ENCODE measurements at regions not wholly inside any gene's neighbourhood (a gene's known extent, or its start where the extent isn't known, plus 50 kb on each side); places are given as distances from the start of the nearest gene placed in this dataset.

- DNase-seq: no peak
Measured at GRCh38 chr2:24439971-24440340, 51.1 kb upstream of the NCOA1 start.

GRCh38 chr2:24439280-24439970 lies 51.6 kb upstream of the NCOA1 start:
- DNase-seq: no peak

More at GRCh38 chr2:24439971-24440340, 51.1 kb upstream of the NCOA1 start:
- TF ChIP-seq POLR2A (IDR thresholded peaks at IDR 0.05; ENCODE audit: low read length) (no peak), GATA1 (IDR thresholded peaks at IDR 0.05; ENCODE audit: low read depth, low read length) (no peak)

GRCh38 chr2:24438106-24438505 lies 52.9 kb upstream of the NCOA1 start:
- peak in 1 of 2 experiments; percentile 17 for DNase-seq
- no peak for TF ChIP-seq GATA1 (IDR thresholded peaks at IDR 0.05; ENCODE audit: low read depth, low read length)
- no peak for TF ChIP-seq POLR2A (IDR thresholded peaks at IDR 0.05; ENCODE audit: low read length)

More at GRCh38 chr2:24439280-24439970, 51.6 kb upstream of the NCOA1 start:
- no peak for TF ChIP-seq POLR2A (IDR thresholded peaks at IDR 0.05; ENCODE audit: low read length)
- TF ChIP-seq GATA1 (IDR thresholded peaks at IDR 0.05; ENCODE audit: low read depth, low read length): no peak

GRCh38 chr2:24435391-24436316 lies 55.4 kb upstream of the NCOA1 start:
- DNase-seq: no peak
- no peak for TF ChIP-seq POLR2A (IDR thresholded peaks at IDR 0.05; ENCODE audit: low read length)
- no peak for TF ChIP-seq GATA1 (IDR thresholded peaks at IDR 0.05; ENCODE audit: low read depth, low read length)

- TF ChIP-seq GATA1 (IDR thresholded peaks at IDR 0.05; ENCODE audit: low read depth, low read length) (no peak), POLR2A (IDR thresholded peaks at IDR 0.05; ENCODE audit: low read length) (no peak)
- DNase-seq: no peak
Measured at GRCh38 chr2:24434541-24434940, 56.5 kb upstream of the NCOA1 start.

- DNase-seq: no peak
- TF ChIP-seq POLR2A (IDR thresholded peaks at IDR 0.05; ENCODE audit: low read length) (no peak), GATA1 (IDR thresholded peaks at IDR 0.05; ENCODE audit: low read depth, low read length) (no peak)
Measured at GRCh38 chr2:24432735-24433134, 58.3 kb upstream of the NCOA1 start.

GRCh38 chr2:24432121-24432520 lies 58.9 kb upstream of the NCOA1 start:
- DNase-seq: no peak
- TF ChIP-seq GATA1 (IDR thresholded peaks at IDR 0.05; ENCODE audit: low read depth, low read length): no peak
- TF ChIP-seq POLR2A (IDR thresholded peaks at IDR 0.05; ENCODE audit: low read length): no peak

- no peak for TF ChIP-seq GATA1 (IDR thresholded peaks at IDR 0.05; ENCODE audit: low read depth, low read length)
- TF ChIP-seq POLR2A (IDR thresholded peaks at IDR 0.05; ENCODE audit: low read length): no peak
- no peak for DNase-seq
Measured at GRCh38 chr2:24429197-24430074, 61.6 kb upstream of the NCOA1 start.

- no peak for TF ChIP-seq POLR2A (IDR thresholded peaks at IDR 0.05; ENCODE audit: low read length)
- no peak for TF ChIP-seq GATA1 (IDR thresholded peaks at IDR 0.05; ENCODE audit: low read depth, low read length)
Measured at GRCh38 chr2:24424387-24424786, 64.1 kb upstream of the ITSN2 start.

GRCh38 chr2:24423095-24423494 lies 62.8 kb upstream of the ITSN2 start:
- no peak for DNase-seq
- TF ChIP-seq POLR2A (IDR thresholded peaks at IDR 0.05; ENCODE audit: low read length): no peak
- no peak for TF ChIP-seq GATA1 (IDR thresholded peaks at IDR 0.05; ENCODE audit: low read depth, low read length)

More at GRCh38 chr2:24424387-24424786, 64.1 kb upstream of the ITSN2 start:
- no peak for DNase-seq

GRCh38 chr2:24421668-24422067 lies 61.3 kb upstream of the ITSN2 start:
- TF ChIP-seq POLR2A (IDR thresholded peaks at IDR 0.05; ENCODE audit: low read length) (no peak), GATA1 (IDR thresholded peaks at IDR 0.05; ENCODE audit: low read depth, low read length) (no peak)
- peak; percentile 74 to 82 for DNase-seq

GRCh38 chr2:24420373-24420772 lies 60.0 kb upstream of the ITSN2 start:
- TF ChIP-seq POLR2A (IDR thresholded peaks at IDR 0.05; ENCODE audit: low read length): no peak
- no peak for TF ChIP-seq GATA1 (IDR thresholded peaks at IDR 0.05; ENCODE audit: low read depth, low read length)
- DNase-seq: no peak

GRCh38 chr2:24418166-24418841 lies 58.0 kb upstream of the ITSN2 start:
- TF ChIP-seq POLR2A (IDR thresholded peaks at IDR 0.05; ENCODE audit: low read length): no peak
- TF ChIP-seq GATA1 (IDR thresholded peaks at IDR 0.05; ENCODE audit: low read depth, low read length): no peak
- no peak for DNase-seq
